Lower leg skin (tissue), 3 donors: ENCODE measurements at regions not wholly inside any gene's neighbourhood (a gene's known extent, or its start where the extent isn't known, plus 50 kb on each side); places are given as distances from the start of the nearest gene placed in this dataset.

Experiments
- POLR2A ChIP-seq, 2 donors: fragments of 450-650 bp; IDR thresholded peaks; one replicate each; pipeline ENCODE4 v1.6.1; 2016 to 2017; ENCODE audit warnings: antibody characterized with exemption in 2 of 2, mild to moderate bottlenecking in 1 of 2, moderate library complexity in 1 of 2
- TF ChIP-seq, protein P1 (sequence below), 3 donors: fragments of 450-650 bp; IDR thresholded peaks; one replicate each; pipeline ENCODE4 v1.5.1; 2016; ENCODE audit warnings: antibody characterized with exemption in 3 of 3, mild to moderate bottlenecking in 3 of 3, moderate library complexity in 2 of 3

DNA sequence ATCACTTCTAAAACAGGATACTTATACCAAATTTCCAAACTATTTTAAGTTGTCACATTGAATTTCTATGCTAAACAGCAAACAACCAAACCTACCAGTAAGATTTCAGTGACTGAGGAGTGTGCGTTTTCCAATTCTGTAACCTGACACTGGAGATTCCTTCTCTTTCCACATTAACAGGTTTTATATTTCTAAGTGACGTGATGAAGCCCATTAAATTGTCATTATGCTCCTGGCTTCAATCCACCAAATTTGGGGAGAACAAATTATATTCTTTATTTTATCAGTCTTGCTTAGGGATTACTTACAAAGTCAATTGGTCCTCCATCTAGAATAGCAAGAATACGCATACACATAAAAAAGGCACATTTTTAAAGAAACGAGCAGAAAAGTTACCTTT is 764.8 kb upstream of the NR2F2 start:
- TF ChIP-seq, protein P1, sequence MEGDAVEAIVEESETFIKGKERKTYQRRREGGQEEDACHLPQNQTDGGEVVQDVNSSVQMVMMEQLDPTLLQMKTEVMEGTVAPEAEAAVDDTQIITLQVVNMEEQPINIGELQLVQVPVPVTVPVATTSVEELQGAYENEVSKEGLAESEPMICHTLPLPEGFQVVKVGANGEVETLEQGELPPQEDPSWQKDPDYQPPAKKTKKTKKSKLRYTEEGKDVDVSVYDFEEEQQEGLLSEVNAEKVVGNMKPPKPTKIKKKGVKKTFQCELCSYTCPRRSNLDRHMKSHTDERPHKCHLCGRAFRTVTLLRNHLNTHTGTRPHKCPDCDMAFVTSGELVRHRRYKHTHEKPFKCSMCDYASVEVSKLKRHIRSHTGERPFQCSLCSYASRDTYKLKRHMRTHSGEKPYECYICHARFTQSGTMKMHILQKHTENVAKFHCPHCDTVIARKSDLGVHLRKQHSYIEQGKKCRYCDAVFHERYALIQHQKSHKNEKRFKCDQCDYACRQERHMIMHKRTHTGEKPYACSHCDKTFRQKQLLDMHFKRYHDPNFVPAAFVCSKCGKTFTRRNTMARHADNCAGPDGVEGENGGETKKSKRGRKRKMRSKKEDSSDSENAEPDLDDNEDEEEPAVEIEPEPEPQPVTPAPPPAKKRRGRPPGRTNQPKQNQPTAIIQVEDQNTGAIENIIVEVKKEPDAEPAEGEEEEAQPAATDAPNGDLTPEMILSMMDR (IDR thresholded peaks at IDR 0.05), result no peak
- no peak for TF ChIP-seq POLR2A (IDR thresholded peaks at IDR 0.05)
